K562 (cell line): ENCODE measurements at regions not wholly inside any gene's neighbourhood (a gene's known extent, or its start where the extent isn't known, plus 50 kb on each side); places are given as distances from the start of the nearest gene placed in this dataset.

Source experiments
- ATAC-seq: fragments of 200-7000 bp; cut with Tn5 transposase; 3 replicates; pipeline ENCODE4 v1.9.1; 2020; ENCODE audit warnings: moderate library complexity
- BruUV-seq: library from RNA; stranded (reverse); fragments of 400-500 nt; replicated peaks from 2 replicates; lab custom pipeline; 2021; lab: Mats Ljungman, UMichigan
- CTCF ChIA-PET: fragments of 300-600 bp; formaldehyde crosslinking; extraction: SDS; loops from one replicate; lab custom pipeline; 2021; ENCODE audit warnings: low intra/inter-chr PET ratio; lab: Yijun Ruan, JAX
- POLR2A ChIA-PET: fragments of 300-600, 350-650 bp; sonication (Branson Sonifier 250); formaldehyde crosslinking; extraction: SDS; loops from one replicate; lab custom pipeline; 2021; ENCODE audit warnings: antibody characterized with exemption, inconsistent platforms; lab: Yijun Ruan, JAX
- DNase-seq, 4 experiments: peaks; one replicate each; pipeline versions ENCODE4 v3.0.0 to v3.0.0-alpha.2; 2011 to 2018; ENCODE audit warnings: low spot score in 3 of 4, mixed read lengths in 3 of 4; ENCODE audit errors: extremely low read depth in 1 of 4
- FAIRE-seq: peaks from 2 replicates; lab custom pipeline; 2011; peaks lifted over from hg19 to GRCh38; lab: Jason Lieb, UNC
- H2AFZ ChIP-seq: 2 replicates; pipeline ENCODE4 v1.6.0; 2011; ENCODE audit warnings: low read depth, low read length, control low read depth, inconsistent platforms
- H3K27ac ChIP-seq: fragments of 200-600 bp; 3 replicates; pipeline ENCODE4 v1.8.0; 2011; ENCODE audit warnings: low read depth, mild to moderate bottlenecking, control low read depth, inconsistent platforms, low read length, moderate library complexity, mixed read lengths; ENCODE audit errors: extremely low read depth
- H3K27me3 ChIP-seq, 2 experiments: fragments of 300-600 bp in 1 of 2; 2 replicates in 1 of 2; 3 replicates in 1 of 2; pipeline versions ENCODE4 v1.6.0 to v1.8.0; 2011; ENCODE audit warnings: inconsistent platforms in 2 of 2, low read length in 2 of 2, mild to moderate bottlenecking in 1 of 2, mixed read lengths in 1 of 2, moderate library complexity in 1 of 2; ENCODE audit not compliant: control insufficient read depth in 2 of 2, insufficient read depth in 2 of 2
- H3K36me3 ChIP-seq: fragments of 300-600 bp; 3 replicates; pipeline ENCODE4 v1.8.0; 2011; ENCODE audit warnings: mild to moderate bottlenecking, low read length, inconsistent platforms; ENCODE audit not compliant: control insufficient read depth, insufficient read depth
- H3K4me1 ChIP-seq, 2 experiments: fragments of 200-600 bp in 1 of 2; replicated peaks in 1 of 2; 2 replicates in 1 of 2; 3 replicates in 1 of 2; pipeline versions ENCODE4 v1.5.1 to v1.8.0; 2011; ENCODE audit warnings: inconsistent platforms in 2 of 2, low read length in 2 of 2, mild to moderate bottlenecking in 1 of 2, mixed read lengths in 1 of 2, moderate library complexity in 1 of 2; ENCODE audit not compliant: control insufficient read depth in 2 of 2, insufficient read depth in 2 of 2
- H3K4me2 ChIP-seq: 2 replicates; pipeline ENCODE4 v1.6.1; 2011; ENCODE audit warnings: low read length, control low read depth, inconsistent platforms, mixed read lengths; ENCODE audit not compliant: insufficient read depth
- H3K4me3 ChIP-seq: fragments of 200-600 bp; sonication (generic), shearing (Covaris generic); 2 replicates; pipeline ENCODE4 v1.5.1; 2016; ENCODE audit warnings: control low read depth, inconsistent platforms
- H3K79me2 ChIP-seq: fragments of 200-600 bp; 3 replicates; pipeline ENCODE4 v1.8.0; 2011; ENCODE audit warnings: low read length, inconsistent platforms; ENCODE audit not compliant: control insufficient read depth, insufficient read depth
- H3K9ac ChIP-seq, 2 experiments: 2 replicates each; pipeline versions ENCODE4 v1.6.0 to v1.6.1; 2011; ENCODE audit warnings: low read depth in 2 of 2, low read length in 2 of 2, control low read depth in 1 of 2, inconsistent platforms in 1 of 2, mild to moderate bottlenecking in 1 of 2, mixed read lengths in 1 of 2; ENCODE audit not compliant: insufficient read depth in 1 of 2
- H3K9me1 ChIP-seq: one replicate; pipeline ENCODE4 v1.6.0; 2011; ENCODE audit warnings: inconsistent platforms, mild to moderate bottlenecking, low read length, moderate library complexity; ENCODE audit not compliant: control insufficient read depth, insufficient read depth
- H3K9me3 ChIP-seq: replicated peaks from 2 replicates; pipeline ENCODE4 v1.5.1; 2011; ENCODE audit warnings: low read depth, low read length, inconsistent platforms; ENCODE audit not compliant: control insufficient read depth, insufficient read depth
- H4K20me1 ChIP-seq: replicated peaks from 2 replicates; pipeline ENCODE4 v1.6.1; 2011; ENCODE audit warnings: low read length, inconsistent platforms, mixed read lengths; ENCODE audit not compliant: control insufficient read depth, insufficient read depth
- ADNP ChIP-seq: fragments of 200-800 bp; sonication (Bioruptor generic); IDR thresholded peaks from 2 replicates; pipeline ENCODE4 v1.6.1; 2016; ENCODE audit warnings: missing genetic modification characterization, missing compliant biosample characterization
- BCOR ChIP-seq: fragments of 450-650 bp; IDR thresholded peaks from 2 replicates; pipeline ENCODE4 v1.6.1; 2016
- FOXJ3 ChIP-seq: sonication (generic); formaldehyde crosslinking; IDR thresholded peaks from 2 replicates; pipeline ENCODE4 v1.4.0; 2020; ENCODE audit warnings: mild to moderate bottlenecking, missing genetic modification reagents
- KDM5B ChIP-seq: fragments of 200-600 bp; sonication (generic); IDR thresholded peaks from 2 replicates; pipeline ENCODE4 v1.6.1; 2012; ENCODE audit warnings: low read depth, mild to moderate bottlenecking, moderate library complexity, low read length, control low read depth, inconsistent platforms; ENCODE audit not compliant: insufficient replicate concordance
- KLF10 ChIP-seq: fragments of 250-450 bp; sonication (Bioruptor Pico); IDR thresholded peaks from 2 replicates; pipeline ENCODE4 v1.6.1; 2021; ENCODE audit warnings: matching md5 sums
- MCM5 ChIP-seq: fragments of 450-650 bp; IDR thresholded peaks from 2 replicates; pipeline ENCODE4 v1.6.1; 2016; ENCODE audit warnings: low read depth
- SAP30 ChIP-seq: fragments of 200-600 bp; sonication (generic); IDR thresholded peaks from 2 replicates; pipeline ENCODE4 v1.6.1; 2012; ENCODE audit warnings: borderline replicate concordance, low read depth, mild to moderate bottlenecking, moderate library complexity, low read length, control low read depth, inconsistent platforms; ENCODE audit not compliant: insufficient read depth, poor library complexity, severe bottlenecking
- ZNF165 ChIP-seq: fragments of 250-450 bp; sonication (Bioruptor Pico); IDR thresholded peaks from 2 replicates; pipeline ENCODE4 v1.4.0; 2020; ENCODE audit warnings: borderline replicate concordance
- ZNF175 ChIP-seq: fragments of 200-800 bp; sonication (Bioruptor generic); IDR thresholded peaks from 2 replicates; pipeline ENCODE4 v1.6.1; 2016; ENCODE audit warnings: low read depth, mild to moderate bottlenecking, missing genetic modification characterization, missing compliant biosample characterization
- ZNF212 ChIP-seq: fragments of 450-650 bp; formaldehyde crosslinking; IDR thresholded peaks from 2 replicates; pipeline ENCODE4 v1.4.0; 2020; ENCODE audit warnings: mild to moderate bottlenecking
- ZNF224 ChIP-seq: sonication (generic); formaldehyde crosslinking; IDR thresholded peaks from 2 replicates; pipeline ENCODE4 v1.8.0; 2022; ENCODE audit warnings: mild to moderate bottlenecking, missing genetic modification reagents
- WGBS: fragments of 100-300 bp; shearing (Covaris generic); methylation state at CpG from one replicate; pipeline ENCODE4 v1.1.6; 2016; ENCODE audit warnings: low coverage, mixed read lengths; ENCODE audit not compliant: insufficient coverage; ENCODE audit errors: missing lambda C conversion rate; 5-methylcytosine and 5-hydroxymethylcytosine counted together
- in situ Hi-C: fragments of 300-500 bp; cut with MboI; formaldehyde crosslinking; loops from 4 replicates; pipeline ENCODE4 v1.15.0; 2018; ENCODE audit warnings: inconsistent platforms, mixed read lengths
- intact Hi-C: fragments of 100-400 bp; cut with micrococcal nuclease; formaldehyde crosslinking; loops from 2 replicates; pipeline ENCODE4 v1.14.2; 2022

DNA sequence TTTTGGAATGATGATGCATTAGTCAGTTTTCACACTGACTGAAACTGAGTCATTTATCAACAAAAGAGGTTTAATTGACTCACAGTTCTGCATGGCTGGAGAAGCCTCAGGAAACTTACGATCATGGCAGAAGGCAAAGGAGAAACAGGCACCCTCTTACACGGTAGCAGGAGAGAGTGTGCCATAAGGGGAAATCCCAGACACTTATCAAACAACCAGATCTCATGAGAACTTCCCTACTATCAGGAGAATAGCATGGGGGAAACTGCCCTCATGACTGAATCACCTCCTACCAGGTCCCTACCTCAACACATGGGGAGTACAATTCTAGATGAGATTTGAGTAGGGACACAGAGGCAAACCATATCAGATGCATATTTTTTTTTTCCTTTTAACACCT is 504.5 kb upstream of the VRK2 start:
- no peak overlapping the region for H3K27ac ChIP-seq
- no peaks in the 10 kb centered on the region for H3K4me1 ChIP-seq
- H3K4me3 ChIP-seq, result no peak overlapping the region
- no peak for ATAC-seq
- no peak for TF ChIP-seq ZNF212 (CRISPR knock-in tag)
- no peak for TF ChIP-seq KLF10 (CRISPR knock-in tag)
- TF ChIP-seq MCM5, result no peak
- no peak for TF ChIP-seq ZNF165 (CRISPR knock-in tag)
- no peak for TF ChIP-seq ZNF224 (CRISPR knock-in tag)
- no peak for TF ChIP-seq SAP30
- TF ChIP-seq ADNP (tag), result no peak
- no peak for TF ChIP-seq BCOR
- TF ChIP-seq FOXJ3, result no peak
- TF ChIP-seq, all 486 proteins: peak for 0
- intact Hi-C loops (no loop called here), in situ Hi-C loops (no loop called here)
- no peaks in the 10 kb centered on the region for H3K9me1 ChIP-seq
- H3K36me3 ChIP-seq, result no peaks in the 10 kb centered on the region
- WGBS, result 0% methylated on average over 2 of the region's 2 CpGs
- no peak for FAIRE-seq
- CTCF ChIA-PET, result no interaction called here
- no peak overlapping the region for H3K9ac ChIP-seq
- no peaks in the 10 kb centered on the region for H3K27me3 ChIP-seq
- BruUV-seq, result no TSS peak
- DNase-seq, result no peak
- H2AFZ ChIP-seq, result no peak overlapping the region
- no peaks in the 10 kb centered on the region for H4K20me1 ChIP-seq
- no peaks in the 10 kb centered on the region for H3K9me3 ChIP-seq
- no peaks in the 10 kb centered on the region for H3K79me2 ChIP-seq
- POLR2A ChIA-PET, result no interaction called here
- H3K4me2 ChIP-seq, result no peak overlapping the region

DNA sequence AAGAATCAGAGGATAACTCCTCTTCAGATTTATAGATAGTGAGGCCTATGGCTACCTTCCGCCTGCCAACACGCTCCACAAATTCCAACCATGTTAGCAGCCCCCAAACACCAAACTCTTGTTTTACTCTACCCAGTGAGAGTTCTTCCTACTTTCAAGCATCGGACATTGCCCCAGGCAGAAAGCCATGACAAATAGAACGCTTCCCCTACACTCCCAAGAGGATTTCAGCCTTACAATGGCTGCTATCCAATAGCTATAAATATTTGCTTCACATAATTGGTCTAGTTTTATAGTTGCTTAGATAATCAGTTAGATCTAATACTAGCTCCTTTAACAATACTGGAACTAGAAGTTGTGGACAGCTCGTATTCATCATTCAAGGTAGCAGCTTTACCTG is 503.4 kb upstream of the VRK2 start:
- POLR2A ChIA-PET, result no interaction called here
- BruUV-seq, result no TSS peak
- FAIRE-seq (no peak), DNase-seq (no peak), ATAC-seq (no peak)
- Histone ChIP-seq H3K4me1 (no peaks in the 10 kb centered on the region), H3K27me3 (no peaks in the 10 kb centered on the region), H2AFZ (no peak overlapping the region), H3K36me3 (no peaks in the 10 kb centered on the region), H3K4me2 (no peak overlapping the region), H3K9ac (no peak overlapping the region), H4K20me1 (no peaks in the 10 kb centered on the region), H3K79me2 (no peaks in the 10 kb centered on the region), H3K9me1 (no peaks in the 10 kb centered on the region), H3K9me3 (no peaks in the 10 kb centered on the region), H3K27ac (no peak overlapping the region), H3K4me3 (no peak overlapping the region)
- in situ Hi-C loops (no loop called here), intact Hi-C loops (no loop called here)
- no peak for TF ChIP-seq KDM5B
- TF ChIP-seq ZNF175, result no peak
- WGBS, result under 1% methylated on average over 5 of the region's 5 CpGs
- CTCF ChIA-PET, result no interaction called here
